ENCODE measurements at regions not wholly inside any gene's neighbourhood (a gene's known extent, or its start where the extent isn't known, plus 50 kb on each side); places are given as distances from the start of the nearest gene placed in this dataset.
"Not testable (repeated sequence)": the region's sequence is repeated elsewhere in the genome, so short reads cannot be mapped to it uniquely, and the experiment has no call there.

DNA sequence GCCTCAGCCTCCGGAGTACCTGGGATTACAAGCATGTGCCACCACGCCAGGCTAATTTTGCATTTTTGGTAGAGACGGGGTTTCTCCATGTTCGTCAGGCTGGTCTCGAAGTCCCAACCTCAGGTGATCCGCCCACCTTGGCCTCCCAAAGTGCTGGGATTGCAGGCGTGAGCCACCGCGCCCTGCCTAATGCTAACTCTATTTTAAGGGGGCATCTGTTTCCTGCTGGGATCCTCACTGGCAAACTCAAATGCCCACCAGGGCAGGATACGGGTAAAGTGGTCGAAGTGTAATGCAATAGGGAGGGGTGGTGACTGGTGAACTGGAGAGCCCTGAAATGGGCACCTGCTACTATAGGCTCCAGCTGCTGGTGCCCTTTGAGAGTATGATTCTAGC, 131.9 kb upstream of the ZNF217 start:
- Histone ChIP-seq H3K9ac (ENCODE audit: low read depth in 1 of 2, low read length in 2 of 2) (no peak overlapping the region), H3K4me1 (ENCODE audit: control insufficient read depth in 1 of 2, insufficient read depth in 2 of 2, low read length in 2 of 2) (peaks cover 0 to 4% of the 10 kb centered on the region in 2 donors), H3K4me3 (ENCODE audit: low read depth in 1 of 2, low read length in 2 of 2) (no peak overlapping the region), H3K27ac (ENCODE audit: low read depth, low read length) (no peak overlapping the region), H3K9me3 (ENCODE audit: control insufficient read depth in 1 of 2, low read length in 2 of 2) (no peaks in the 10 kb centered on the region), H3K27me3 (ENCODE audit: control insufficient read depth in 1 of 2, insufficient read depth in 2 of 2, low read length in 2 of 2) (no peaks in the 10 kb centered on the region), H3K36me3 (ENCODE audit: control insufficient read depth in 1 of 2, insufficient read depth in 2 of 2, low read length in 2 of 2) (no peaks in the 10 kb centered on the region)

- Histone ChIP-seq H3K27ac (ENCODE audit: low read depth, low read length) (no peak overlapping the region), H3K27me3 (ENCODE audit: control insufficient read depth in 1 of 2, insufficient read depth in 2 of 2, low read length in 2 of 2) (no peaks in the 10 kb centered on the region), H3K36me3 (ENCODE audit: control insufficient read depth in 1 of 2, insufficient read depth in 2 of 2, low read length in 2 of 2) (no peaks in the 10 kb centered on the region), H3K4me1 (ENCODE audit: control insufficient read depth in 1 of 2, insufficient read depth in 2 of 2, low read length in 2 of 2) (no peaks in the 10 kb centered on the region), H3K9me3 (ENCODE audit: control insufficient read depth in 1 of 2, low read length in 2 of 2) (no peaks in the 10 kb centered on the region), H3K9ac (ENCODE audit: low read depth in 1 of 2, low read length in 2 of 2) (no peak overlapping the region), H3K4me3 (ENCODE audit: low read depth in 1 of 2, low read length in 2 of 2) (no peak overlapping the region)
Measured at GRCh38 chr20:53723621-53724020, 130.0 kb upstream of the ZNF217 start.

GRCh38 chr20:53723045-53723444, 129.4 kb upstream of the ZNF217 start:
- H3K27me3 ChIP-seq (ENCODE audit: control insufficient read depth in 1 of 2, insufficient read depth in 2 of 2, low read length in 2 of 2) = no peaks in the 10 kb centered on the region
- H3K27ac ChIP-seq (ENCODE audit: low read depth, low read length) = no peak overlapping the region
- H3K4me1 ChIP-seq (ENCODE audit: control insufficient read depth in 1 of 2, insufficient read depth in 2 of 2, low read length in 2 of 2) = no peaks in the 10 kb centered on the region
- H3K4me3 ChIP-seq (ENCODE audit: low read depth in 1 of 2, low read length in 2 of 2) = no peak overlapping the region
- H3K36me3 ChIP-seq (ENCODE audit: control insufficient read depth in 1 of 2, insufficient read depth in 2 of 2, low read length in 2 of 2) = no peaks in the 10 kb centered on the region
- no peak overlapping the region for H3K9ac ChIP-seq (ENCODE audit: low read depth in 1 of 2, low read length in 2 of 2)
- no peaks in the 10 kb centered on the region for H3K9me3 ChIP-seq (ENCODE audit: control insufficient read depth in 1 of 2, low read length in 2 of 2)

DNA sequence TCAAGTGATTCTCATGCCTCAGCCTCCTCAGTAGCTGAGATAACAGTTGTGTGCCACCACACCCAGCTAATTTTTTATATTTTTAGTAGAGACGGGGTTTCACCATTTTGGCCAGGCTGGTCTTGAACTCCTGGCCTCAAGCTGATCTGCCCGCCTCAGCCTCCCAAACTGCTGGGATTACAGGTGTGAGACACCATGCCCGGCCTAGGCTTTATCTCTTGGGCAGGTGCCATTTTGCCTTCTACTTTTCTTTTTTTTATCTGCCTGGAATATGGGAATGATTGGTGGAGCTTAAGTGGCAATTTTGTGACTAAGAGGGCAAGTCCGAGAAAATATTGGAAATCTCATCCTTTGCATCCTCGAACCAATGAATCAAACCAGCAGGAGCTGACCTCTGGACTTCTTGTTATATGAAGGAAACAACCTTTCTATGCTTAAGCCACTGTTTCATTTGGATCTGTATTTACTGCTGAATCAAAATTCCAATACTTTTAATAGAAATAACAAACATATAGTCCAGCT, 128.9 kb upstream of the ZNF217 start:
- Histone ChIP-seq H3K4me3 (ENCODE audit: low read depth in 1 of 2, low read length in 2 of 2) (no peak overlapping the region), H3K36me3 (ENCODE audit: control insufficient read depth in 1 of 2, insufficient read depth in 2 of 2, low read length in 2 of 2) (no peaks in the 10 kb centered on the region), H3K4me1 (ENCODE audit: control insufficient read depth in 1 of 2, insufficient read depth in 2 of 2, low read length in 2 of 2) (no peaks in the 10 kb centered on the region), H3K9me3 (ENCODE audit: control insufficient read depth in 1 of 2, low read length in 2 of 2) (no peaks in the 10 kb centered on the region), H3K27ac (ENCODE audit: low read depth, low read length) (no peak overlapping the region), H3K9ac (ENCODE audit: low read depth in 1 of 2, low read length in 2 of 2) (no peak overlapping the region), H3K27me3 (ENCODE audit: control insufficient read depth in 1 of 2, insufficient read depth in 2 of 2, low read length in 2 of 2) (no peaks in the 10 kb centered on the region)

DNA sequence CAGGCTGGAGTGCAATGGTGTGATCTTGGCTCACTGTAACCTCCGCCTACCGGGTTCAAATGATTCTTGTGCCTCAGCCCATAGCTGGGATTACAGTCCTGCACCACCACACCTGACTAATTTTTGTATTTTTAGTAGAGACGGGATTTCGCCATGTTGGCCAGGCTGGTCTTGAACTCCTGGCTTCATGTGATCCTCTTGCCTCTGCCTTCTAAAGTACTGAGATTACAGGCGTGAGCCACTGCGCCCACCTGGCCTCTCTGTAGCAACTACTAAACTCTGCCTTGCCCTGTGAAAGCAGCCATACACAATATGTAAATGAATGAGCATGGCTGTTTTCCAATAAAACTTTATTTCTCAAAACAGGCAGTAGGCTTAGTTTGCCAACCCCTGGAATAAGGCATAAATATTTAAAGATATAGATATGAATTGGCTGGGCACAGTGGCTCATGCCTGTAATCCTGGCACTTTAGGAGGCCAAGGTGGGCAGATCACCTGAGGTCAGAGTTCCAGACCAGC, 127.9 kb upstream of the ZNF217 start:
- not testable (repeated sequence) for H3K4me1 ChIP-seq (ENCODE audit: control insufficient read depth in 1 of 2, insufficient read depth in 2 of 2, low read length in 2 of 2); H3K36me3 ChIP-seq (ENCODE audit: control insufficient read depth in 1 of 2, insufficient read depth in 2 of 2, low read length in 2 of 2); H3K27me3 ChIP-seq (ENCODE audit: control insufficient read depth in 1 of 2, insufficient read depth in 2 of 2, low read length in 2 of 2); H3K9me3 ChIP-seq (ENCODE audit: control insufficient read depth in 1 of 2, low read length in 2 of 2); H3K9ac ChIP-seq (ENCODE audit: low read depth in 1 of 2, low read length in 2 of 2); H3K27ac ChIP-seq (ENCODE audit: low read depth, low read length); H3K4me3 ChIP-seq (ENCODE audit: low read depth in 1 of 2, low read length in 2 of 2)

GRCh38 chr20:53719171-53719803, 125.6 kb upstream of the ZNF217 start:
- H3K4me1 ChIP-seq (ENCODE audit: control insufficient read depth in 1 of 2, insufficient read depth in 2 of 2, low read length in 2 of 2); H3K27ac ChIP-seq (ENCODE audit: low read depth, low read length); H3K27me3 ChIP-seq (ENCODE audit: control insufficient read depth in 1 of 2, insufficient read depth in 2 of 2, low read length in 2 of 2); H3K4me3 ChIP-seq (ENCODE audit: low read depth in 1 of 2, low read length in 2 of 2); H3K9ac ChIP-seq (ENCODE audit: low read depth in 1 of 2, low read length in 2 of 2); H3K36me3 ChIP-seq (ENCODE audit: control insufficient read depth in 1 of 2, insufficient read depth in 2 of 2, low read length in 2 of 2); H3K9me3 ChIP-seq (ENCODE audit: control insufficient read depth in 1 of 2, low read length in 2 of 2): not testable (repeated sequence)

DNA sequence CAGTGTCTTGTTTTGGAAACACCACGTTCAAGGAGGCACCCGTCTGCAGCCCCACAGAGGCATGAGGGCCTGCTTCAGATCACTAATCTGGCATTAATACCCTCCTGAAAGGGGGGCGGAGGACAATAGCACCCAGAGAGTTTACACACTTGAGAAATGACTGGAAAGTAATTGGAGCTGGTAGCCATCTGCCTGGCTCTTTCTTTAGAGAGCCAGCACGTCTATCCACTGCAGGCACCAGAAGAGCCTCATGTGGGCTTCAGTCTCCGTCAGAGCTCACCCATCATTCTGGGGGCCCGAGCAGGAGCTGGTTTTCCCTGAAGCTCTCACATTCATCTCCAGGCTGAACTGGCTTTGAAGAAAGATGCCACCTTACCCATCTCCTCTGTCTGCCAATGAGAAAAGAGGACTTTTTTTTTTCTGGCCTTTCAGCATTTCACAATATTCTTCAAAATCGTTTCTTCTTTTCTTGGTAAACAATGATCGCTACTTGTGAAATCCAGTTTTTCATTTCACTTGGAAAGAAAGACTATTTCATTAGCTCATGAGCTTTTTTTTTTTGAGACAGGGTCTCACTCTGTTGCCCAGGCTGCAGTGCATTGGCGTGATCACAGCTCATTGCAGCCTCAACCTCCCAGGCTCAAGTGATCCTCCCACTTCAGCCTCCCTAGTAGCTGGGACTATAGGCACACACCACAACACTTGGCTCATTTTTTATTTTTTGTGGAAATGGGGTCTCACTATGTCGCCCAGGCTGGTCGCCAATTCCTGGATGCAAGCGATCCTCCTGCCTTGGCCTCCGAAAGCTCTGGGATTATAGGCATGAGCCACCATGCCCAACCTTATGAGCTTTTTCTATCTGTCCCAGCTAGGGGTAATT, 124.7 kb upstream of the ZNF217 start:
- H3K9ac ChIP-seq (ENCODE audit: low read depth in 1 of 2, low read length in 2 of 2) = no peak overlapping the region
- H3K36me3 ChIP-seq (ENCODE audit: control insufficient read depth in 1 of 2, insufficient read depth in 2 of 2, low read length in 2 of 2) = no peaks in the 10 kb centered on the region
- no peaks in the 10 kb centered on the region for H3K9me3 ChIP-seq (ENCODE audit: control insufficient read depth in 1 of 2, low read length in 2 of 2)
- no peaks in the 10 kb centered on the region for H3K27me3 ChIP-seq (ENCODE audit: control insufficient read depth in 1 of 2, insufficient read depth in 2 of 2, low read length in 2 of 2)
- no peaks in the 10 kb centered on the region for H3K4me1 ChIP-seq (ENCODE audit: control insufficient read depth in 1 of 2, insufficient read depth in 2 of 2, low read length in 2 of 2)
- H3K4me3 ChIP-seq (ENCODE audit: low read depth in 1 of 2, low read length in 2 of 2) = no peak overlapping the region
- H3K27ac ChIP-seq (ENCODE audit: low read depth, low read length) = no peak overlapping the region

GRCh38 chr20:53716395-53716794, 122.8 kb upstream of the ZNF217 start:
- Histone ChIP-seq H3K36me3 (ENCODE audit: control insufficient read depth in 1 of 2, insufficient read depth in 2 of 2, low read length in 2 of 2) (no peaks in the 10 kb centered on the region), H3K4me1 (ENCODE audit: control insufficient read depth in 1 of 2, insufficient read depth in 2 of 2, low read length in 2 of 2) (peaks cover 0 to 3% of the 10 kb centered on the region in 2 donors), H3K27me3 (ENCODE audit: control insufficient read depth in 1 of 2, insufficient read depth in 2 of 2, low read length in 2 of 2) (no peaks in the 10 kb centered on the region), H3K4me3 (ENCODE audit: low read depth in 1 of 2, low read length in 2 of 2) (no peak overlapping the region), H3K27ac (ENCODE audit: low read depth, low read length) (no peak overlapping the region), H3K9ac (ENCODE audit: low read depth in 1 of 2, low read length in 2 of 2) (no peak overlapping the region), H3K9me3 (ENCODE audit: control insufficient read depth in 1 of 2, low read length in 2 of 2) (no peaks in the 10 kb centered on the region)

DNA sequence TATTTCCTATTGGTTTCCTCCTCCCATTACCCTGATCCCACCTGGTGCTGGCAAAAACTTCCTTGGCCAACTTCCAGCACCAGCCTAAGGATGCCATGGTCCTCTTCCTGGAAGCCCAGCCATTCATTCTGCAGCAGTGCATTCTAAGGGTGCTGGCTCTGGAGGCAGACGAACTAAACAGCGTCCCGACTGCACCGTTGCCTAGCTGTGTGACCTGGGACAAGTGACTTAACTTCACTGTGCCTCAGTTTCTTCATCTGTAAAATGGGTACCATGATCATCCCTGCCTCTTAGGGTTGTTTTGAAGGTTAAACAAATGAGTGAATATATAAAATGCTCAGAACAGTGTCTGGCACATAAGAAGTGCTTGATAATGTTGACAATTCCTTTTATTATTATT, 120.9 kb upstream of the ZNF217 start:
- Histone ChIP-seq H3K27ac (ENCODE audit: low read depth, low read length) (no peak overlapping the region), H3K36me3 (ENCODE audit: control insufficient read depth in 1 of 2, insufficient read depth in 2 of 2, low read length in 2 of 2) (no peaks in the 10 kb centered on the region), H3K9ac (ENCODE audit: low read depth in 1 of 2, low read length in 2 of 2) (no peak overlapping the region), H3K4me3 (ENCODE audit: low read depth in 1 of 2, low read length in 2 of 2) (no peak overlapping the region), H3K4me1 (ENCODE audit: control insufficient read depth in 1 of 2, insufficient read depth in 2 of 2, low read length in 2 of 2) (peaks cover 0 to 3% of the 10 kb centered on the region in 2 donors), H3K27me3 (ENCODE audit: control insufficient read depth in 1 of 2, insufficient read depth in 2 of 2, low read length in 2 of 2) (no peaks in the 10 kb centered on the region), H3K9me3 (ENCODE audit: control insufficient read depth in 1 of 2, low read length in 2 of 2) (no peaks in the 10 kb centered on the region)

DNA sequence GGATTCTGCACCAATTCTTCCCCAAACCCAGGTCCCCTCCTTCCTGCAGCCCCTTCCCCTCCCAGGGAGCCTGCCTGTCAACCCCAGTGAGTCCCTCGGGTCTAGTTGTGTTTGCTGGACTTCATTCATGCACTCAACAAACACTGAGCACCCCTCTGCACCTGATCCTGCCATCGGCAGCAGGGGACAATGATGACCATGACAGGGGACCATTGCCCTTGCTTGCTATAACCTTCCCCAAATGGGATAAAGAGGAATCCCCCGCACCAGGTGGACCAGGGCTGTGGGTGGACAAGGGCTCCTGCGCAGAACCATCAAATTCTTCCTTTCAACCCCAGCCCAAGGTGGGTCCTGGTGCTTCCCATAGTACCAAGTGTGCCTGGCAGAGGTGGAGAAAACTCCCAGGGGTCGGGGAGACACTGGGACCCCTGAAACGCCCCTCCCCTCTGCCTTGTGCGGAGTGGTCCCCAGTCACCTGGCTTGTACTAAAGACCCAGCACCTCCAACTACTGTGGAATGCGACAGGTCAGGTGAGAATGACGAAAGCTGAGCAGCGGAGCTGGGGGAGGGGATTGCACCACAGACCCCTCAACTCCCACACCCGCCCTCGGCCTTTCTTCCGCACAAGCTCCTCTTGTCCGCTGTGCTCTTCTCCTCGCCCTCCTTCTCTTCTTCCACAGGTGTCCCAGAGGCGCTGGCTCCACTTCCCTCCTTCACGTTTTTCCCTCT, 119.9 kb upstream of the ZNF217 start:
- H3K27ac ChIP-seq (ENCODE audit: low read depth, low read length) = no peak overlapping the region

More for the DNA sequence above, 119.9 kb upstream of the ZNF217 start:
- Histone ChIP-seq H3K27me3 (ENCODE audit: control insufficient read depth in 1 of 2, insufficient read depth in 2 of 2, low read length in 2 of 2) (no peaks in the 10 kb centered on the region), H3K9me3 (ENCODE audit: control insufficient read depth in 1 of 2, low read length in 2 of 2) (no peaks in the 10 kb centered on the region), H3K4me1 (ENCODE audit: control insufficient read depth in 1 of 2, insufficient read depth in 2 of 2, low read length in 2 of 2) (peaks cover 0 to 3% of the 10 kb centered on the region in 2 donors), H3K9ac (ENCODE audit: low read depth in 1 of 2, low read length in 2 of 2) (no peak overlapping the region), H3K4me3 (ENCODE audit: low read depth in 1 of 2, low read length in 2 of 2) (no peak overlapping the region), H3K36me3 (ENCODE audit: control insufficient read depth in 1 of 2, insufficient read depth in 2 of 2, low read length in 2 of 2) (no peaks in the 10 kb centered on the region)

Data from duodenal mucosa (tissue), 2 donors.